Prostate gland (tissue), 2 donors: ENCODE measurements at regions not wholly inside any gene's neighbourhood (a gene's known extent, or its start where the extent isn't known, plus 50 kb on each side); places are given as distances from the start of the nearest gene placed in this dataset.

Experiments used
- CTCF ChIP-seq, 4 experiments: fragments of 200-600 bp in 2 of 4; fragments of 450-650 bp in 2 of 4; sonication (generic) in 2 of 4; IDR thresholded peaks; 1 replicate in 3 of 4; 2 replicates in 1 of 4; pipeline ENCODE4 v1.5.1; 2016 to 2019; ENCODE audit warnings: antibody characterized with exemption in 4 of 4, mild to moderate bottlenecking in 2 of 4, moderate library complexity in 2 of 4
- POLR2A ChIP-seq: fragments of 450-650 bp; IDR thresholded peaks from one replicate; pipeline ENCODE4 v1.6.1; 2016; ENCODE audit warnings: antibody characterized with exemption, mild to moderate bottlenecking

GRCh38 chr7:16978358-16979244 lies 96.8 kb upstream of the AGR3 start:
- TF ChIP-seq CTCF (IDR thresholded peaks at IDR 0.05) (peak in 1 of 4 experiments; percentile 4), POLR2A (no peak)
